Right lobe of liver (tissue), 4 donors: ENCODE measurements at regions not wholly inside any gene's neighbourhood (a gene's known extent, or its start where the extent isn't known, plus 50 kb on each side); places are given as distances from the start of the nearest gene placed in this dataset.

Source experiments
- POLR2A ChIP-seq: fragments of 450-650 bp; IDR thresholded peaks from one replicate; pipeline ENCODE4 v1.6.1; 2017; ENCODE audit warnings: antibody characterized with exemption, mild to moderate bottlenecking
- TF ChIP-seq, protein P1 (sequence below), 4 donors: fragments of 200-600 bp in 3 of 4; fragments of 450-650 bp in 1 of 4; IDR thresholded peaks; one replicate each; pipeline versions ENCODE4 v1.5.1 to v1.8.0; 2016 to 2022; ENCODE audit warnings: antibody characterized with exemption in 4 of 4, mild to moderate bottlenecking in 2 of 4
- donor health status: DM: no; HTN: no; CAD: no.
- donor health status: DM: no; HTN: no; CAD: no.
- donor health status: DM: no; HTN: yes; CAD: no.

GRCh38 chr6:144731229-144731628 lies 446.1 kb downstream of the UTRN start:
- TF ChIP-seq, protein P1, sequence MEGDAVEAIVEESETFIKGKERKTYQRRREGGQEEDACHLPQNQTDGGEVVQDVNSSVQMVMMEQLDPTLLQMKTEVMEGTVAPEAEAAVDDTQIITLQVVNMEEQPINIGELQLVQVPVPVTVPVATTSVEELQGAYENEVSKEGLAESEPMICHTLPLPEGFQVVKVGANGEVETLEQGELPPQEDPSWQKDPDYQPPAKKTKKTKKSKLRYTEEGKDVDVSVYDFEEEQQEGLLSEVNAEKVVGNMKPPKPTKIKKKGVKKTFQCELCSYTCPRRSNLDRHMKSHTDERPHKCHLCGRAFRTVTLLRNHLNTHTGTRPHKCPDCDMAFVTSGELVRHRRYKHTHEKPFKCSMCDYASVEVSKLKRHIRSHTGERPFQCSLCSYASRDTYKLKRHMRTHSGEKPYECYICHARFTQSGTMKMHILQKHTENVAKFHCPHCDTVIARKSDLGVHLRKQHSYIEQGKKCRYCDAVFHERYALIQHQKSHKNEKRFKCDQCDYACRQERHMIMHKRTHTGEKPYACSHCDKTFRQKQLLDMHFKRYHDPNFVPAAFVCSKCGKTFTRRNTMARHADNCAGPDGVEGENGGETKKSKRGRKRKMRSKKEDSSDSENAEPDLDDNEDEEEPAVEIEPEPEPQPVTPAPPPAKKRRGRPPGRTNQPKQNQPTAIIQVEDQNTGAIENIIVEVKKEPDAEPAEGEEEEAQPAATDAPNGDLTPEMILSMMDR (IDR thresholded peaks at IDR 0.05) = no peak
- TF ChIP-seq POLR2A = no peak
